Stimulated activated naive CD4-positive, alpha-beta T cell treated with Interleukin-2 at 50 U/mL for 16 hours (primary cell): ENCODE measurements at regions not wholly inside any gene's neighbourhood (a gene's known extent, or its start where the extent isn't known, plus 50 kb on each side); places are given as distances from the start of the nearest gene placed in this dataset.
"Not testable (repeated sequence)": the region's sequence is repeated elsewhere in the genome, so short reads cannot be mapped to it uniquely, and the experiment has no call there.

Experiments
- DNase-seq: peaks from one replicate; lab custom pipeline; 2025; lab: John Stamatoyannopoulos, UW

- no peak for DNase-seq
Observed at GRCh38 chr18:51330739-51331138, 133.3 kb upstream of the MEX3C start.

DNA sequence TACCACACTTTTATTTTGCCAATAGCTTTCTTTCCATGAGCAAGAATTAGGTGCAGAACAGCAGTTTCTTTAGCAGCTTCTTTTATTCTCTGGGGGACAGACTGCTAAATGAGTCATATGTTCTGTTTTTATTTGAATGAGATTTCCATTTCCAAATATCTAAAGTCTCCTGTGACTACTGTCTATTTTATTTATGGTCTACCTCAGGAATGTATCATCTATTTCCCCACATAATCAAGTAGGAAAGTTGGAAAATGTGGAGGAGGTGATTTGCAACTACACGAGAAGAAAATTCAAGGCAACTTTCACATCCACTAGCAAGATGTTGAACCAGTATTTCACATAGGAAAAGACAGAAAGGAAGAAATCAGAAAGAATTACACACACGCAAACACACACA, 139.9 kb upstream of the MEX3C start:
- no peak for DNase-seq

- no peak for DNase-seq
Observed at GRCh38 chr18:51339856-51340255, 142.4 kb upstream of the MEX3C start.

DNA sequence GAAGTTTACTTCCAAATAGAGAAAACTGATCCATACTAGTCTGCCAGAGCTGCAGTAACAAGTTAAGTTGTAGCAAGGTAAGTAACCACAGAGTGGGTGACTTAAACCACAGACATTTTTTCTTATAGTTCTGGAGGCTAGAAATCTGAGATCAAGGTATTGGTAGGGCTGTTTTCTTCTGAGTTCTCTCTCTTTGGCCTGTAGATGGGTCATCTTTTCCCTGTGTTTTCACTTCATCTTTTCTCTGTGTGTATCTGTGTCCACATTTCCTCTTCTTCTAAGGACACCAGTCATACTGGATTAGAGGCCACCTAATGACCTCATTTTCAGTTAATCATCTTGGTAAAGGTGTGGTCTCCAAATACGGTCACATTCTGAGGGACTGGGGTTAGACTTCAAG, 142.9 kb upstream of the MEX3C start:
- no peak for DNase-seq

GRCh38 chr18:51342815-51343214, 145.3 kb upstream of the MEX3C start:
- DNase-seq, result no peak

GRCh38 chr18:51345848-51346391, 148.4 kb upstream of the MEX3C start:
- no peak for DNase-seq

GRCh38 chr18:51346404-51346803, 148.9 kb upstream of the MEX3C start:
- no peak for DNase-seq

DNA sequence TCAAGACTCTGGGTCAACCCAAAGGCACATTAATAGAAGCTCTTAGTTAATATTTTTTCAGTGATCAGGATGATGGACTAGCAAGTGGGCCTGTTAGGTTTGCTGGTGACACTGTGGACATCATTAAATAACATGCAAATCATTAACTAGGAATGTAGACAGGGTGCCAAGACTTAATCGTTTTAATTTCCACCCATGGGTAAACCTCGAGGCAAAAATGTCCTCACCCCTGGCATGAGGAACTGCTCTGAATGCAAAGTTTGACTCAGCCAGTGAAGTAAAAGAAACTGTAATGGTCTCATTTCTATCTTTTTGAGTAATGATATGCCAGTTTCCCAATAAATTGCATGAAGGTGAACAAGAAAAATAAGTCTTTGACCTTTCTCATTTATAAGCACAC, 152.6 kb upstream of the MEX3C start:
- no peak for DNase-seq

- DNase-seq, result no peak
Observed at GRCh38 chr18:51355841-51356240, 158.4 kb upstream of the MEX3C start.

GRCh38 chr18:51360301-51360700, 162.8 kb upstream of the MEX3C start:
- DNase-seq, result not testable (repeated sequence)

DNA sequence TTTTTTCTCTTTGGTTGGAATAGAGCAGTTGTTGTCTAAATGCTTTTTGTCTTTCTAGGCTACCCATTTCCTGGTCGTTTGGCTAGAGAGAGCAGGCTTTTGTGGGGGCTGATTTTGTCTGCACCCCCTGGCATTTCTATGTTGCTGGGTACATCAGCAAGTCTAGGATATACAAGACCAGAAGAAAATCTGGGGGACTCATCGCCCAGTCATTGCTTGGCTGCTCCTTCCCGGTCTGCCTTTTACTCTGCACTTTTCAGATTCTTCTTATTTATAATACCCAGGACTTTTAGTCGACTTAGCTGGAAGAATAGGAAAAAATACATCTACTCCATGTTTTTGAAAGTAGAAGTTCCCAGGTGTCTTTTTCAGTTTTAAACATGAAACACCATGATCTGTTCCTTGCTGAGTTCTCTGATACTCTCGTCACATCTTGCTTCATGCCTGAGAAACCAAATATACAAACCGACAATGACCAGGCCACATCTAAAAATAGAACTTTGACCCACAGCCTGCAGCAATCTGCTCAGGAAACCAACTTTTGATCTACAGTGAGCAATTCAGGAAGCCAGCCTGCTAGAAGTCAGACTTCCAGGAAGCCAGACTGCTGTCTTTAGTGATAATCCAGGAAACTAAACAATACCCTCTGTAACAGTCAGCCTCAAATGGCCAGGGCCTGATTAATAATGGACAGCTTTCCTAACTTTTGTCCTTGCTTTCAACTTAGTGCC, 163.8 kb upstream of the MEX3C start:
- no peak for DNase-seq

DNA sequence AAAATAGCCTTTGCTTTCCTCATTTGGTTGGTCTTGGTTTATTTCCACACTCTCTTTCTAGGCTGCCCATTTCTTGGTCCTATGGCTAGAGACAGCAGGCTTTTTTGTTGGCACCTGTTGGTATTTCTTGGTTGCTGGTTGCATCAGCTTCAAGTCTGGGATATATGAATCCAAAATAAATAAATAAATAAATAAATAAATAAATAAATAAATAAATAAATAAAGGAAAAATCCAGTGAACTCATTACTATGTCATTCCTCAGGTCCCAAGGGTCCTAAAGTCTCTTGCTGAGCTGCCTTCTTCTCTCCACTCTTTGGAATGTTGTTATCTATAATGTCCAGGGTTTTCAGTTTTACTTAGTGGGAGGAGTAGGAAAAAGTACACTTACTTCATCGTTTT, 165.9 kb upstream of the MEX3C start:
- no peak for DNase-seq

DNA sequence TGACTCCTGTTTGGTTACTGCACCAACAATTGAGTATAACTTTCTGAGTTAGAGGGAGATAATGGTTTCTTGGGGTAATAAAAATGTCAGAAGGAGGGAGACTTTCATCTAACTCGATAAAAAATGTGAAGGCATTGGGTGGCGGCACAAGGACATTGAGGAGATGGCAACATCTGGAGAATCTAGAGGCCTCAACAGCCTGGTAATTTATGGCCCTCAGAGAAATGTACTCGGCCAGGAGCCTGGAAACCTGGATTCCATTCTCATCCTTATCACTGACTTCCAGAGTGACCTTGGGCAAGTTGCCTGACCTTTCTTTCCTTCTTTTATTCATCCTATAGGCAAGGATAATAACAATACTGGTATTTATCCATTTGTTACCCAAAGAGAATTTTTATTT, 173.5 kb upstream of the MEX3C start:
- no peak for DNase-seq

DNA sequence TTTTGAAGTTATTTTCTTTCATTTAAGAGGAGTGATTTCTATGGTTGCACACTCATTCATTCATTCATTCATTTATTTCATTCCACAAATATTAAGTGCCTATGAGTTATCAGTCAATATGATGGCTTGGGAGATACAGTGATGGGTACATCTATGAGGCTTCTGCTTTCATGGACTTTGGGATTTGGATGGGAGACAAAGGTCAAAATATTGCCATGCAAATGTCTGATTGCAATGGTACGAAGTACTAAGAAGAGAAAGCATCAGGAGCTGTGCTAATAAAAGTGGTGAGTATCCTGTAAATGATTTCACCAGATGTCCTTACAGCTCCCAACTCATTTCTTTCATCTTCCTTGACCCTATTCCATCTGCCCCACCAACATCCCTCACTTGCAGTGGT, 174.4 kb upstream of the MEX3C start:
- DNase-seq, result no peak

- no peak for DNase-seq
Observed at GRCh38 chr18:51382081-51382480, 184.6 kb upstream of the MEX3C start.

GRCh38 chr18:51383116-51383515, 185.6 kb upstream of the MEX3C start:
- no peak for DNase-seq

GRCh38 chr18:51383711-51384110, 186.2 kb upstream of the MEX3C start:
- no peak for DNase-seq

GRCh38 chr18:51385270-51385669, 187.8 kb upstream of the MEX3C start:
- DNase-seq, result no peak

- no peak for DNase-seq
Observed at GRCh38 chr18:51390702-51391101, 193.2 kb upstream of the MEX3C start.

DNA sequence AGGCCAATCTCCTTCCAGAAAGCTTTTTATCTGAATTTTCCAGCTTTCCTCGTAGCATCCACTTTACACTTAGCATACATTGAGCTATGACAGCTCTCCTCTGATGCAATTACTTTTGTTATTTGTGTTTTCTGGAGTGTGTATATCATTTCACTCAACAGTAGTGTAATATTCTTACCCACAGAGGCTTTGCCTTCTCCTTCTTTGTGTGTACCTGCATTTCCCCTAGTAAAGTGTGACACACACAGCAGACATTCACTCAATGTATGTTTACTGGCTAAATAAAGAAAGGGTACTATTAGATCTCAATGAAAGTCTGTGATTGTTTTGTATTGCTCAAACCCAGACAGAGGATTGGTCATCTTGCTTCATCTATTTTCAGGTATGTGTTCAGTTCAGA, 193.7 kb upstream of the MEX3C start:
- DNase-seq, result no peak

DNA sequence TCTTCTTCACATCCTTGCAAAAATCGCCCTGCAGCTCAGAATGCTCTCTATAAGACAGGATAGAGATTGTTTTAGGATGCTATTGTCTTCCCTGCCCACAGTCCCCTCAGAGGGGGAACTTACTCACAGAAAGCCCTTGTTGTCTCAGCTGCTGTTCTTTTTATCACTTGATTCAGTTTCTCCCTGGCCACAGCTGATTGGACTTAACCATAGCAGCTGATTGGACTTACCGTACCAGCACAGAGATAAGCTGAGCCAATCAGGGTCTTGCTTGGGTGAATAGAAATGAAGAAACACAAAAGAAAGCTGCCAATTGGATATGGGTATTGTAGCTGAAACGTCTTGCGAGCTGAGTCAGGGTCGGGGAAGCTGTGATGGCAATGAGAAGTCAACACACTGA, 194.2 kb upstream of the MEX3C start:
- DNase-seq, result no peak

DNA sequence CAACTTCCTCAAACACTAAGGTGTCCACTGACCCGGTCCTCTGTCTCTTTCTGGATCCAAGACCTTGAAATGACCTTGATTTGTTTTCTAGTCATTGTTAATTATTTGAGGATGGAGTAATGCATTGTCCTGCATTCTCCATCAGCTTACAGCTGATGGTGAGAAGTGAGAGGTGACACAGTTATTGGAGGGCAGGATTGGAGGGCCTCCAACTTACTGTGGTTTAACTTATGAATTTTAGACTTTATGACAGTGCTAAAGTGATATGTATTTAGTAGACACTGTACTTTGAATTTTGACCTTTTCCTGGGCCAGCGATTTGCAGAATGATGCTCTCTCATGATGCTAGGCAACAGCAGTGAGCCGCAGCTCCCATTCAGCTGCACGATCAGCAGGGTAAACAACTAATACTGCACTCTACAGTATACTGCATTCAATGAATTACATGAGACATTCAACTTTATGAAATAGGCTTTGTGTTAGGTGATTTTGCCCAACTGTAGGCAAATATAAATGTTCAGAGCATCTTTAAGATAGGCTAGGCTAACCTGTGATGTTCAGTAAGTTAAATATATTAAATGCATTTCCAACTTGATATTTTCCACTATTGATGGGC, 200.0 kb upstream of the MEX3C start:
- DNase-seq, result no peak

- DNase-seq, result no peak
Observed at GRCh38 chr18:51398104-51398503, 200.6 kb upstream of the MEX3C start.
